Hepatocyte (in vitro differentiated cells): ENCODE measurements at regions not wholly inside any gene's neighbourhood (a gene's known extent, or its start where the extent isn't known, plus 50 kb on each side); places are given as distances from the start of the nearest gene placed in this dataset.

Experiments
- DNase-seq: peaks from one replicate; pipeline ENCODE4 v3.0.0-alpha.2; 2016; ENCODE audit warnings: low spot score
- H2AFZ ChIP-seq: fragments of 200-600 bp; sonication (generic); 2 replicates; pipeline ENCODE4 v1.6.0; 2016; ENCODE audit warnings: antibody characterized with exemption, mild to moderate bottlenecking
- H3K27ac ChIP-seq: fragments of 200-600 bp; sonication (generic); 2 replicates; pipeline ENCODE4 v1.5.1; 2016; ENCODE audit warnings: mild to moderate bottlenecking
- H3K27me3 ChIP-seq: fragments of 200-600 bp; sonication (generic); 2 replicates; pipeline ENCODE4 v1.6.1; 2016
- H3K36me3 ChIP-seq: fragments of 200-600 bp; sonication (generic); replicated peaks from 2 replicates; pipeline ENCODE4 v1.5.1; 2016; ENCODE audit warnings: low read depth; ENCODE audit not compliant: insufficient read depth
- H3K4me1 ChIP-seq: fragments of 200-600 bp; sonication (generic); 2 replicates; pipeline ENCODE4 v1.5.1; 2016; ENCODE audit warnings: mild to moderate bottlenecking, moderate library complexity; ENCODE audit not compliant: insufficient read depth
- H3K4me2 ChIP-seq: fragments of 200-600 bp; sonication (generic); 2 replicates; pipeline ENCODE4 v1.6.0; 2016
- H3K4me3 ChIP-seq: fragments of 200-600 bp; sonication (generic); 2 replicates; pipeline ENCODE4 v1.5.1; 2016; ENCODE audit warnings: mild to moderate bottlenecking
- H3K79me2 ChIP-seq: fragments of 200-600 bp; sonication (generic); 2 replicates; pipeline ENCODE4 v1.6.0; 2017; ENCODE audit warnings: mild to moderate bottlenecking
- H3K9me2 ChIP-seq: fragments of 200-600 bp; sonication (generic); replicated peaks from 2 replicates; pipeline ENCODE4 v1.6.0; 2017; ENCODE audit warnings: mild to moderate bottlenecking; ENCODE audit not compliant: insufficient read depth
- H3K9me3 ChIP-seq: fragments of 200-600 bp; sonication (generic); 2 replicates; pipeline ENCODE4 v1.5.1; 2016; ENCODE audit warnings: low read depth, mild to moderate bottlenecking
- H4K20me1 ChIP-seq: fragments of 200-600 bp; sonication (generic); 2 replicates; pipeline ENCODE4 v1.6.0; 2016; ENCODE audit warnings: mild to moderate bottlenecking; ENCODE audit not compliant: insufficient read depth, poor library complexity, severe bottlenecking
- CTCF ChIP-seq: fragments of 200-600 bp; sonication (generic); IDR thresholded peaks from 2 replicates; pipeline ENCODE4 v1.5.1; 2016; ENCODE audit warnings: antibody characterized with exemption, mild to moderate bottlenecking; ENCODE audit not compliant: poor library complexity
- EZH2 ChIP-seq: fragments of 200-600 bp; sonication (generic); IDR thresholded peaks from 2 replicates; pipeline ENCODE4 v1.6.1; 2016; ENCODE audit warnings: antibody characterized with exemption, mild to moderate bottlenecking, borderline replicate concordance
- EZH2phosphoT487 ChIP-seq: fragments of 200-600 bp; sonication (generic); IDR thresholded peaks from one replicate; pipeline ENCODE4 v1.6.1; 2018; ENCODE audit warnings: antibody characterized with exemption, mild to moderate bottlenecking, low read depth, moderate library complexity; ENCODE audit not compliant: unreplicated experiment, severe bottlenecking
- WGBS: methylation state at CpG from one replicate; pipeline ENCODE4 v1.1.6; 2016; ENCODE audit warnings: low lambda C conversion rate; ENCODE audit errors: missing lambda C conversion rate; 5-methylcytosine and 5-hydroxymethylcytosine counted together

GRCh38 chr5:144857454-144857853 is 686.8 kb downstream of the KCTD16 start:
- Histone ChIP-seq H3K36me3 (no peaks in the 10 kb centered on the region), H3K4me1 (no peaks in the 10 kb centered on the region), H3K27ac (no peak overlapping the region), H2AFZ (no peak overlapping the region), H3K4me2 (no peak overlapping the region), H3K9me2 (no peaks in the 10 kb centered on the region), H3K9me3 (no peaks in the 10 kb centered on the region), H3K4me3 (no peak overlapping the region), H4K20me1 (no peaks in the 10 kb centered on the region), H3K27me3 (no peaks in the 10 kb centered on the region), H3K79me2 (no peaks in the 10 kb centered on the region)
- DNase-seq = no peak
- WGBS = 63% methylated on average over 1 of the region's 1 CpG
- TF ChIP-seq EZH2 (no peak), CTCF (no peak), EZH2phosphoT487 (no peak)

GRCh38 chr5:144844086-144844485 is 673.4 kb downstream of the KCTD16 start:
- Histone ChIP-seq H3K79me2 (no peaks in the 10 kb centered on the region), H2AFZ (no peak overlapping the region), H3K4me1 (no peaks in the 10 kb centered on the region), H3K27ac (no peak overlapping the region), H3K4me3 (no peak overlapping the region), H3K9me2 (no peaks in the 10 kb centered on the region), H3K36me3 (no peaks in the 10 kb centered on the region), H3K9me3 (no peaks in the 10 kb centered on the region), H3K4me2 (no peak overlapping the region), H3K27me3 (no peaks in the 10 kb centered on the region), H4K20me1 (no peaks in the 10 kb centered on the region)
- TF ChIP-seq EZH2phosphoT487 (no peak), CTCF (no peak), EZH2 (no peak)
- 83% methylated on average over 2 of the region's 2 CpGs for WGBS
- no peak for DNase-seq

GRCh38 chr5:144832416-144832815 is 661.7 kb downstream of the KCTD16 start:
- Histone ChIP-seq H3K79me2 (no peaks in the 10 kb centered on the region), H3K4me2 (no peak overlapping the region), H3K4me3 (no peak overlapping the region), H3K27ac (no peak overlapping the region), H3K9me3 (no peaks in the 10 kb centered on the region), H3K4me1 (no peaks in the 10 kb centered on the region), H3K27me3 (no peaks in the 10 kb centered on the region), H2AFZ (no peak overlapping the region), H4K20me1 (no peaks in the 10 kb centered on the region), H3K9me2 (no peaks in the 10 kb centered on the region), H3K36me3 (no peaks in the 10 kb centered on the region)
- DNase-seq = no peak
- TF ChIP-seq EZH2phosphoT487 (no peak), CTCF (no peak), EZH2 (no peak)

DNA sequence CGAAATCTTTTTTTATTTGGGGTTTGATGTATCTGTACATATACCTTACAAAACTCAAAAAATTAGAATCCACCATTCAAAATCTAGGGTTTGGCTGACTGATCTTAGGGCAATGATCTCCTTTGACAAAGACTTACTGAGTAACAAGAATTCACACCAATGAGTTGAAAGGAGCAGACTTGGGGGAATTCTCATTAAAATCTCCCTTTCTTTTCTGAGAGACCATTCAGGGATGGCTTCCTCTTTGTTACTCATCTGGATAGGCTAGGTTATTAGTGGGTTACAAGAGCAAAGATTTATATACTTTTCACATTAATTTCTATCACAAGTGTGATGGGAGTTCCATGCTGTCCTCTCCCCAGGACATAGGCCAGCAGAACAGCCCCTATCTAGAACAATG is 661.0 kb downstream of the KCTD16 start:
- TF ChIP-seq EZH2phosphoT487 (no peak), CTCF (no peak), EZH2 (no peak)
- Histone ChIP-seq H3K4me1 (no peaks in the 10 kb centered on the region), H3K27ac (no peak overlapping the region), H3K27me3 (no peaks in the 10 kb centered on the region), H3K4me3 (no peak overlapping the region), H3K79me2 (no peaks in the 10 kb centered on the region), H3K36me3 (no peaks in the 10 kb centered on the region), H3K9me3 (no peaks in the 10 kb centered on the region), H3K9me2 (no peaks in the 10 kb centered on the region), H4K20me1 (no peaks in the 10 kb centered on the region), H3K4me2 (no peak overlapping the region), H2AFZ (no peak overlapping the region)
- WGBS = 97% methylated on average over 1 of the region's 1 CpG
- no peak for DNase-seq
